Thyroid gland (tissue), 4 donors: ENCODE measurements at regions not wholly inside any gene's neighbourhood (a gene's known extent, or its start where the extent isn't known, plus 50 kb on each side); places are given as distances from the start of the nearest gene placed in this dataset.

Experiments used
- DNase-seq, 2 donors: peaks; one replicate each; pipeline ENCODE4 v3.0.0-alpha.2; 2019
- H3K27ac ChIP-seq, 3 donors: fragments of 200-600 bp; sonication (generic); 1 replicate in 2 of 3; 2 replicates in 1 of 3; pipeline ENCODE4 v1.5.1; 2016 to 2019; ENCODE audit warnings: mild to moderate bottlenecking in 1 of 3, moderate library complexity in 1 of 3
- H3K27me3 ChIP-seq: fragments of 200-600 bp; sonication (generic); one replicate; pipeline ENCODE4 v1.5.1; 2019
- H3K36me3 ChIP-seq, 2 donors: fragments of 200-600 bp; sonication (generic); one replicate each; pipeline ENCODE4 v1.5.1; 2016 to 2019
- H3K4me1 ChIP-seq, 2 donors: fragments of 200-600 bp; sonication (generic); one replicate each; pipeline ENCODE4 v1.5.1; 2017 to 2019
- H3K4me3 ChIP-seq, 3 donors: fragments of 200-600 bp; sonication (generic); replicated peaks in 1 of 3; 1 replicate in 2 of 3; 2 replicates in 1 of 3; pipeline ENCODE4 v1.5.1; 2016; ENCODE audit warnings: mild to moderate bottlenecking in 1 of 3
- H3K9me3 ChIP-seq: fragments of 200-600 bp; sonication (generic); one replicate; pipeline ENCODE4 v1.5.1; 2017
- CTCF ChIP-seq, 6 experiments: fragments of 200-600 bp in 3 of 6; fragments of 450-650 bp in 3 of 6; sonication (generic) in 3 of 6; IDR thresholded peaks; one replicate each; pipeline ENCODE4 v1.5.1; 2016 to 2019; ENCODE audit warnings: antibody characterized with exemption in 6 of 6, mild to moderate bottlenecking in 2 of 6, inconsistent platforms in 1 of 6, moderate library complexity in 1 of 6
- POLR2A ChIP-seq, 2 donors: fragments of 450-650 bp; IDR thresholded peaks; one replicate each; pipeline ENCODE4 v1.6.1; 2017; ENCODE audit warnings: antibody characterized with exemption in 2 of 2, mild to moderate bottlenecking in 2 of 2, moderate library complexity in 1 of 2
- WGBS, 2 donors: methylation state at CpG; one replicate each; pipeline ENCODE4 v1.1.5; 2017; 5-methylcytosine and 5-hydroxymethylcytosine counted together
- intact Hi-C: fragments of 100-400 bp; cut with DNase I; formaldehyde crosslinking; loops from one replicate; pipeline ENCODE4 v1.15.1; 2023

- TF ChIP-seq POLR2A (IDR thresholded peaks at IDR 0.05) (no peak), CTCF (IDR thresholded peaks at IDR 0.05) (no peak)
- Histone ChIP-seq H3K27me3 (no peaks in the 10 kb centered on the region), H3K4me3 (no peak overlapping the region), H3K27ac (no peak overlapping the region), H3K9me3 (no peaks in the 10 kb centered on the region), H3K36me3 (no peaks in the 10 kb centered on the region), H3K4me1 (peaks cover under 1 to 1% of the 10 kb centered on the region in 2 donors)
- DNase-seq = no peak
- intact Hi-C loops = no loop called here
- WGBS, 2 donors = 81% methylated on average over 5 of the region's 5 CpGs
Observed at GRCh38 chr7:117951285-117951684, 78.0 kb upstream of the CTTNBP2 start.

DNA sequence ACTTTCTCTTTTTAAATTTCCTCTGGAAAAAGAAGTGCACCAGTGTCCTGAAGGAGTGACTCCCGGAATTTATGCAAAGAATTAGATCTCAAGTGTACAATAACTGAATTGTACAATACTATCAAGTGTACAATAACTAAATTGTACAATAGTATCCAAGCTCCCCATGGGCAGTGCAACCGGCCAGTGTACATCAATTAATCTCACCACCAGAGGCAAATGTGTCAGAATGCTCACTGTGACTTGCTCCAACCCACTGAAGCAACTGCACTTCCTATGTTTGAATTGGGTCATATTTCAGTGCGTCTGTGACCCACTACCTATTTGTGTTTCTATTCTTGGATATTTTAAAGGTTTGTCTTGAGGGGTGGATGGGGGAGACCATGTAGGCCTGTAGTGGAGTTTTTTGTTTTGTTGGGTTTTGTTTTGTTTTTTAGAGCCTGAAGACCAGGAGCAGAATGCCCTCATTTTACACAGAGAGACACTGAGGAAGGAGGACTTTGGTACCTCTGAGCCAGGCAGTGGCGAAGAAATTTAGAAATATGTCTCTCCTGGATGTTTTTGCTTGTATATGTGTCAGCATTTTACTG, 78.5 kb upstream of the CTTNBP2 start:
- Histone ChIP-seq H3K9me3 (no peaks in the 10 kb centered on the region), H3K36me3 (no peaks in the 10 kb centered on the region), H3K27ac (no peak overlapping the region), H3K4me3 (no peak overlapping the region), H3K4me1 (no peaks in the 10 kb centered on the region), H3K27me3 (no peaks in the 10 kb centered on the region)
- DNase-seq = no peak
- intact Hi-C loops = no loop called here
- 83 to 86% methylated on average over 4 of the region's 4 CpGs for WGBS, 2 donors
- TF ChIP-seq POLR2A (IDR thresholded peaks at IDR 0.05) = no peak
- TF ChIP-seq CTCF (IDR thresholded peaks at IDR 0.05) = no peak

GRCh38 chr7:117955046-117955445, 81.8 kb upstream of the CTTNBP2 start:
- no peak for DNase-seq
- 71 to 84% methylated on average over 4 of the region's 4 CpGs for WGBS, 2 donors
- Histone ChIP-seq H3K36me3 (no peaks in the 10 kb centered on the region), H3K4me1 (no peaks in the 10 kb centered on the region), H3K4me3 (no peak overlapping the region), H3K27me3 (no peaks in the 10 kb centered on the region), H3K9me3 (no peaks in the 10 kb centered on the region), H3K27ac (no peak overlapping the region)
- intact Hi-C loops = no loop called here
- TF ChIP-seq POLR2A (IDR thresholded peaks at IDR 0.05) = no peak

DNA sequence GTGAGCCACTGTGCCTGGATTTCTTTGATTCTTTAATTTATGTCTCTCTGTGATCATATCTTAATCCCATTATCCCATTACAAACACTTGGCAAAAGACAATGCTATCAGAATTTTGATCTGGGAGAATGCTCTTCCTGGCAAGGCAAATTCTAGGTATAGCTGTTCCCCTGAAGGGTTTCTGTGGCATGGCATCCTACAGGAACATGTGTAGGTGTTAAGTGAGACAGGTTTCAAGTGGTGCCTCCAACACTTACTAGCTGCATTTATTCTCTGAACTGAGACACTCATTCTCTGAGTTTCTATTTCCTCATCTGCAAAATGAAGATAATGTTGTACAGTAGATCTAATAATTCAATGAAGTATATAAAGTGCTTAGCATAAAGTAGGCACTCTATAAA, 87.1 kb upstream of the CTTNBP2 start:
- H3K4me1 ChIP-seq = peaks cover 9 to 22% of the 10 kb centered on the region in 2 donors
- intact Hi-C loops = no loop called here
- no peak for DNase-seq
- H3K4me3 ChIP-seq = no peak overlapping the region
- no peak for TF ChIP-seq POLR2A (IDR thresholded peaks at IDR 0.05)
- TF ChIP-seq CTCF (IDR thresholded peaks at IDR 0.05) = no peak
- no peaks in the 10 kb centered on the region for H3K27me3 ChIP-seq
- no peaks in the 10 kb centered on the region for H3K36me3 ChIP-seq
- H3K27ac ChIP-seq = no peak overlapping the region
- no peaks in the 10 kb centered on the region for H3K9me3 ChIP-seq

- DNase-seq = peak; percentile 33 to 40
Observed at GRCh38 chr7:117961235-117961634, 88.0 kb upstream of the CTTNBP2 start.

More at GRCh38 chr7:117961235-117961634, 88.0 kb upstream of the CTTNBP2 start:
- H3K4me1 ChIP-seq = peaks cover 9 to 22% of the 10 kb centered on the region in 2 donors
- no peaks in the 10 kb centered on the region for H3K36me3 ChIP-seq
- peak overlapping the region in 1 of 3 donors; percentile 15 for H3K27ac ChIP-seq
- no peaks in the 10 kb centered on the region for H3K27me3 ChIP-seq
- no peaks in the 10 kb centered on the region for H3K9me3 ChIP-seq
- TF ChIP-seq POLR2A (IDR thresholded peaks at IDR 0.05) = no peak
- no peak for TF ChIP-seq CTCF (IDR thresholded peaks at IDR 0.05)
- intact Hi-C loops = no loop called here
- H3K4me3 ChIP-seq = no peak overlapping the region
- 49 to 52% methylated on average over 4 of the region's 4 CpGs for WGBS, 2 donors
